IMR-90 (cell line): ENCODE measurements at regions not wholly inside any gene's neighbourhood (a gene's known extent, or its start where the extent isn't known, plus 50 kb on each side); places are given as distances from the start of the nearest gene placed in this dataset.

ENCODE experiments used
- ATAC-seq: fragments of 200-7000 bp; cut with Tn5 transposase; 2 replicates; pipeline ENCODE4 v1.9.1; 2020; ENCODE audit warnings: low read depth, mild to moderate bottlenecking, moderate library complexity
- BruUV-seq: library from RNA; stranded (reverse); fragments of 400-500 nt; replicated peaks from 2 replicates; lab custom pipeline; 2021; lab: Mats Ljungman, UMichigan
- CTCF ChIA-PET: fragments of 300-600 bp; formaldehyde crosslinking; extraction: SDS; loops from one replicate; lab custom pipeline; 2021; ENCODE audit warnings: antibody characterized with exemption; lab: Yijun Ruan, JAX
- POLR2A ChIA-PET: fragments of 300-600 bp; sonication (Branson Sonifier 250); formaldehyde crosslinking; loops from one replicate; lab custom pipeline; 2022; ENCODE audit warnings: antibody characterized with exemption; ENCODE audit not compliant: unreplicated experiment; lab: Charles Lee
- DNase-seq: peaks from one replicate; pipeline ENCODE4 v3.0.0; 2013
- H2AFZ ChIP-seq: replicated peaks from 2 replicates; pipeline ENCODE3; 2013; ENCODE audit warnings: low read length, mild to moderate bottlenecking; ENCODE audit not compliant: poor library complexity
- H2AK5ac ChIP-seq: 2 replicates; pipeline ENCODE4 v1.6.1; 2013; ENCODE audit warnings: low read depth, low read length, inconsistent platforms
- H2AK9ac ChIP-seq: replicated peaks from 2 replicates; pipeline ENCODE3; 2013; ENCODE audit warnings: mild to moderate bottlenecking, low read depth, low read length, moderate library complexity; ENCODE audit not compliant: poor library complexity
- H2BK120ac ChIP-seq: 2 replicates; pipeline ENCODE4 v1.6.1; 2013; ENCODE audit warnings: low read depth, low read length, inconsistent platforms
- H2BK15ac ChIP-seq: 3 replicates; pipeline ENCODE4 v1.6.1; 2013; ENCODE audit warnings: low read depth, low read length, inconsistent platforms
- H2BK20ac ChIP-seq: 2 replicates; pipeline ENCODE4 v1.6.1; 2013; ENCODE audit warnings: low read depth, mild to moderate bottlenecking, inconsistent platforms, low read length, moderate library complexity
- H2BK5ac ChIP-seq: 2 replicates; pipeline ENCODE4 v1.6.1; 2013; ENCODE audit warnings: mild to moderate bottlenecking, low read depth, low read length, inconsistent platforms; ENCODE audit not compliant: poor library complexity, severe bottlenecking
- H3K14ac ChIP-seq: replicated peaks from 2 replicates; pipeline ENCODE4 v1.6.1; 2013; ENCODE audit warnings: low read depth, low read length, inconsistent platforms
- H3K18ac ChIP-seq: 2 replicates; pipeline ENCODE4 v1.6.1; 2013; ENCODE audit warnings: low read depth, low read length, control low read depth
- H3K23ac ChIP-seq: 2 replicates; pipeline ENCODE4 v1.6.1; 2013; ENCODE audit warnings: low read depth, low read length, inconsistent platforms
- H3K27ac ChIP-seq: 2 replicates; pipeline ENCODE4 v1.5.1; 2013; ENCODE audit warnings: mild to moderate bottlenecking, control low read depth, low read length; ENCODE audit not compliant: insufficient read depth
- H3K27me3 ChIP-seq: 2 replicates; pipeline ENCODE4 v1.6.1; 2013; ENCODE audit warnings: low read length; ENCODE audit not compliant: control insufficient read depth, insufficient read depth
- H3K36me3 ChIP-seq: 2 replicates; pipeline ENCODE4 v1.6.1; 2013; ENCODE audit warnings: low read length, mixed read lengths; ENCODE audit not compliant: control insufficient read depth, insufficient read depth
- H3K4ac ChIP-seq: 2 replicates; pipeline ENCODE4 v1.6.1; 2013; ENCODE audit warnings: low read depth, low read length, inconsistent platforms
- H3K4me1 ChIP-seq: 2 replicates; pipeline ENCODE4 v1.6.1; 2013; ENCODE audit warnings: low read length, mixed read lengths; ENCODE audit not compliant: control insufficient read depth, insufficient read depth
- H3K4me2 ChIP-seq: 2 replicates; pipeline ENCODE4 v1.6.1; 2013; ENCODE audit warnings: low read depth, mild to moderate bottlenecking, control low read depth, low read length, moderate library complexity
- H3K4me3 ChIP-seq: 2 replicates; pipeline ENCODE4 v1.5.1; 2013; ENCODE audit warnings: low read depth, mild to moderate bottlenecking, control low read depth, low read length, moderate library complexity; ENCODE audit not compliant: insufficient read depth
- H3K56ac ChIP-seq: 2 replicates; pipeline ENCODE4 v1.6.1; 2013; ENCODE audit warnings: low read length, inconsistent platforms; ENCODE audit not compliant: insufficient read depth; ENCODE audit errors: extremely low read depth
- H3K79me1 ChIP-seq, 2 experiments: 2 replicates each; pipeline ENCODE4 v1.6.1; 2013; ENCODE audit warnings: low read length in 2 of 2, inconsistent platforms in 1 of 2, low read depth in 1 of 2
- H3K9ac ChIP-seq: 2 replicates; pipeline ENCODE4 v1.6.1; 2013; ENCODE audit warnings: low read depth, low read length, control low read depth
- H3K9me1 ChIP-seq: 2 replicates; pipeline ENCODE4 v1.6.1; 2013; ENCODE audit warnings: low read length, inconsistent platforms; ENCODE audit not compliant: insufficient read depth
- H3K9me3 ChIP-seq: 2 replicates; pipeline ENCODE4 v1.6.1; 2013; ENCODE audit warnings: low read length; ENCODE audit not compliant: control insufficient read depth, insufficient read depth
- H4K20me1 ChIP-seq: 2 replicates; pipeline ENCODE4 v1.6.1; 2013; ENCODE audit warnings: low read length, inconsistent platforms; ENCODE audit not compliant: insufficient read depth
- H4K5ac ChIP-seq: 2 replicates; pipeline ENCODE4 v1.6.1; 2013; ENCODE audit warnings: mild to moderate bottlenecking, low read depth, low read length, control low read depth
- H4K8ac ChIP-seq, 2 experiments: 2 replicates each; pipeline ENCODE4 v1.6.1; 2013; ENCODE audit warnings: low read depth in 2 of 2, low read length in 2 of 2, control low read depth in 1 of 2, inconsistent platforms in 1 of 2
- H4K91ac ChIP-seq: 2 replicates; pipeline ENCODE4 v1.6.1; 2013; ENCODE audit warnings: low read depth, low read length, inconsistent platforms; ENCODE audit not compliant: insufficient read depth
- BHLHE40 ChIP-seq: fragments of 150-350 bp; IDR thresholded peaks from 2 replicates; pipeline ENCODE4 v1.6.1; 2016; ENCODE audit warnings: mild to moderate bottlenecking, low read depth, low read length
- CEBPB ChIP-seq: IDR thresholded peaks from 2 replicates; pipeline ENCODE4 v1.6.1; 2012; ENCODE audit warnings: low read depth, low read length, improper control_type of control experiment
- CHD1 ChIP-seq: IDR thresholded peaks from 2 replicates; pipeline ENCODE4 v1.6.1; 2012; ENCODE audit warnings: low read depth, low read length, improper control_type of control experiment
- CTCF ChIP-seq: conservative IDR thresholded peaks from 2 replicates; pipeline ENCODE4 v1.5.1; 2012; ENCODE audit warnings: mild to moderate bottlenecking, low read depth, low read length, improper control_type of control experiment
- FOS ChIP-seq: fragments of 150-350 bp; IDR thresholded peaks from 2 replicates; pipeline ENCODE4 v1.6.1; 2016; ENCODE audit warnings: low read depth, low read length
- MXI1 ChIP-seq: IDR thresholded peaks from 2 replicates; pipeline ENCODE4 v1.6.1; 2012; ENCODE audit warnings: low read depth, mild to moderate bottlenecking, low read length, moderate library complexity, borderline replicate concordance
- RFX5 ChIP-seq: IDR thresholded peaks from 2 replicates; pipeline ENCODE4 v1.8.0; 2012; ENCODE audit warnings: low read depth, mild to moderate bottlenecking, low read length, moderate library complexity
- USF2 ChIP-seq: fragments of 150-350 bp; IDR thresholded peaks from 2 replicates; pipeline ENCODE4 v1.6.1; 2017; ENCODE audit warnings: mild to moderate bottlenecking, antibody characterized with exemption, low read length, low read depth
- dilution Hi-C: fragments of 300-500 bp; cut with HindIII; formaldehyde crosslinking; loops from one replicate; pipeline ENCODE4 v1.14.3; 2018; ENCODE audit warnings: low sequenced_read_pairs; ENCODE audit not compliant: unreplicated experiment
- in situ Hi-C: fragments of 300-500 bp; cut with MboI; formaldehyde crosslinking; loops from 3 replicates; pipeline ENCODE4 v1.14.3; 2019; ENCODE audit warnings: low sequenced_read_pairs, inconsistent platforms, mixed read lengths
- intact Hi-C: fragments of 100-400 bp; cut with micrococcal nuclease; formaldehyde crosslinking; loops from 2 replicates; pipeline ENCODE4 v1.10.0; 2022

- no peak overlapping the region for H2AFZ ChIP-seq
- no peaks in the 10 kb centered on the region for H4K20me1 ChIP-seq
- no peak overlapping the region for H3K9ac ChIP-seq
- H3K4me3 ChIP-seq: no peak overlapping the region
- in situ Hi-C loops (no loop called here), dilution Hi-C loops (no loop called here), intact Hi-C loops (no loop called here)
- no peak overlapping the region for H3K27ac ChIP-seq
- no peak overlapping the region for H2AK9ac ChIP-seq
- no peak overlapping the region for H4K8ac ChIP-seq
- H3K9me1 ChIP-seq: no peaks in the 10 kb centered on the region
- POLR2A ChIA-PET: no interaction called here
- H2BK20ac ChIP-seq: no peak overlapping the region
- no peak overlapping the region for H2BK5ac ChIP-seq
- H2BK120ac ChIP-seq: no peak overlapping the region
- no peak overlapping the region for H3K56ac ChIP-seq
- BruUV-seq: no TSS peak
- H2BK15ac ChIP-seq: no peak overlapping the region
- no peak overlapping the region for H3K14ac ChIP-seq
- no peaks in the 10 kb centered on the region for H3K79me1 ChIP-seq
- TF ChIP-seq CTCF (no peak), CHD1 (no peak), BHLHE40 (no peak), MXI1 (no peak), RFX5 (no peak), USF2 (no peak), CEBPB (no peak), FOS (no peak)
- H3K4me1 ChIP-seq: no peaks in the 10 kb centered on the region
- H3K36me3 ChIP-seq: no peaks in the 10 kb centered on the region
- no peaks in the 10 kb centered on the region for H3K27me3 ChIP-seq
- no peak overlapping the region for H4K5ac ChIP-seq
- DNase-seq: no peak
- no peak overlapping the region for H2AK5ac ChIP-seq
- H4K91ac ChIP-seq: no peak overlapping the region
- H3K23ac ChIP-seq: no peak overlapping the region
- peaks cover 11% of the 10 kb centered on the region; the same call in 1 of the 2 replicates for H3K9me3 ChIP-seq
- no peak overlapping the region for H3K4ac ChIP-seq
- ATAC-seq: no peak
- no peak overlapping the region for H3K4me2 ChIP-seq
- H3K18ac ChIP-seq: no peak overlapping the region
- CTCF ChIA-PET: no interaction called here
These were observed 251.5 kb upstream of the NXPH2 start for GRCh38 chr2:139031722-139032121.
